GM23338 (cell line): ENCODE measurements at regions not wholly inside any gene's neighbourhood (a gene's known extent, or its start where the extent isn't known, plus 50 kb on each side); places are given as distances from the start of the nearest gene placed in this dataset.

Experiments
- ATAC-seq: fragments of 200-7000 bp; cut with Tn5 transposase; 3 replicates; pipeline ENCODE4 v1.9.1; 2020
- DNase-seq: peaks from one replicate; pipeline ENCODE4 v3.0.0-alpha.2; 2015; ENCODE audit warnings: low spot score
- H2AFZ ChIP-seq: fragments of 200-600 bp; sonication (generic); 2 replicates; pipeline ENCODE4 v1.8.0; 2016; ENCODE audit warnings: antibody characterized with exemption, mild to moderate bottlenecking, moderate library complexity
- H3F3A ChIP-seq: fragments of 200-600 bp; sonication (generic); replicated peaks from 2 replicates; pipeline ENCODE4 v1.8.0; 2017; ENCODE audit warnings: antibody characterized with exemption, mixed run types, low read depth
- H3K27ac ChIP-seq: fragments of 200-600 bp; sonication (generic); 2 replicates; pipeline ENCODE4 v1.6.1; 2016; ENCODE audit warnings: low read depth
- H3K27me3 ChIP-seq: fragments of 200-600 bp; sonication (generic); 2 replicates; pipeline ENCODE4 v1.8.0; 2016; ENCODE audit warnings: mild to moderate bottlenecking, mixed run types, moderate library complexity; ENCODE audit not compliant: insufficient read depth
- H3K36me3 ChIP-seq: fragments of 200-600 bp; sonication (generic); 2 replicates; pipeline ENCODE4 v1.8.0; 2016; ENCODE audit warnings: mild to moderate bottlenecking; ENCODE audit not compliant: insufficient read depth
- H3K4me1 ChIP-seq: fragments of 200-600 bp; sonication (generic); 2 replicates; pipeline ENCODE4 v1.8.0; 2016; ENCODE audit warnings: mild to moderate bottlenecking, moderate library complexity; ENCODE audit not compliant: insufficient read depth
- H3K4me2 ChIP-seq: fragments of 200-600 bp; sonication (generic); 2 replicates; pipeline ENCODE4 v1.7.1; 2017; ENCODE audit warnings: mixed run types
- H3K4me3 ChIP-seq: fragments of 200-600 bp; sonication (generic); 2 replicates; pipeline ENCODE4 v1.6.1; 2016; ENCODE audit warnings: mixed run types
- H3K79me2 ChIP-seq: fragments of 200-600 bp; sonication (generic); replicated peaks from 2 replicates; pipeline ENCODE4 v1.8.0; 2017; ENCODE audit warnings: mild to moderate bottlenecking; ENCODE audit not compliant: insufficient read depth
- H3K9me2 ChIP-seq: fragments of 200-600 bp; sonication (generic); 2 replicates; pipeline ENCODE4 v1.8.0; 2017; ENCODE audit not compliant: insufficient read depth
- H4K20me1 ChIP-seq: fragments of 200-600 bp; sonication (generic); replicated peaks from 2 replicates; pipeline ENCODE4 v1.8.0; 2017; ENCODE audit warnings: mild to moderate bottlenecking; ENCODE audit not compliant: insufficient read depth
- H3K27ac Mint-ChIP-seq: 2 replicates; pipeline ENCODE4 v1.8.0; 2020; ENCODE audit warnings: inconsistent platforms, mild to moderate bottlenecking, moderate library complexity, mixed read lengths
- H3K27me3 Mint-ChIP-seq: 3 replicates; pipeline ENCODE4 v1.8.0; 2022; ENCODE audit warnings: low read depth, mild to moderate bottlenecking, moderate library complexity, mixed read lengths, inconsistent platforms; ENCODE audit not compliant: insufficient read depth, poor library complexity
- H3K36me3 Mint-ChIP-seq: 3 replicates; pipeline ENCODE4 v1.8.0; 2021; ENCODE audit warnings: low read depth, mild to moderate bottlenecking, inconsistent platforms, moderate library complexity, mixed read lengths
- H3K4me1 Mint-ChIP-seq: 3 replicates; pipeline ENCODE4 v1.8.0; 2020; ENCODE audit warnings: mild to moderate bottlenecking, inconsistent platforms, mixed read lengths
- H3K4me3 Mint-ChIP-seq: 3 replicates; pipeline ENCODE4 v1.8.0; 2021; ENCODE audit warnings: moderate library complexity, mild to moderate bottlenecking, inconsistent platforms, mixed read lengths
- H3K9me3 Mint-ChIP-seq: 3 replicates; pipeline ENCODE4 v1.8.0; 2020; ENCODE audit warnings: moderate library complexity, mild to moderate bottlenecking, inconsistent platforms, mixed read lengths
- CREB1 ChIP-seq: fragments of 250-450 bp; sonication (Bioruptor Pico); IDR thresholded peaks from 2 replicates; pipeline ENCODE4 v1.5.0; 2020; ENCODE audit warnings: low read depth, mild to moderate bottlenecking, moderate library complexity
- EZH2phosphoT487 ChIP-seq: fragments of 200-600 bp; sonication (generic); IDR thresholded peaks from one replicate; pipeline ENCODE4 v1.8.1; 2018; ENCODE audit warnings: antibody characterized with exemption; ENCODE audit not compliant: unreplicated experiment
- NANOG ChIP-seq: IDR thresholded peaks from 2 replicates; pipeline ENCODE4 v1.6.1; 2016; ENCODE audit warnings: antibody characterized with exemption, borderline replicate concordance
- POLR2AphosphoS5 ChIP-seq: IDR thresholded peaks from 2 replicates; pipeline ENCODE4 v1.6.1; 2016; ENCODE audit warnings: antibody characterized with exemption, low read depth
- ZNF331 ChIP-seq: fragments of 250-450 bp; sonication (Bioruptor Pico); IDR thresholded peaks from 2 replicates; pipeline ENCODE4 v1.5.0; 2020; ENCODE audit warnings: low read depth, mild to moderate bottlenecking, moderate library complexity
- TF ChIP-seq, protein P1 (sequence below): IDR thresholded peaks from 2 replicates; pipeline ENCODE4 v1.6.1; 2016; ENCODE audit warnings: antibody characterized with exemption
- TF ChIP-seq, protein P2 (sequence below): IDR thresholded peaks from one replicate; pipeline ENCODE4 v1.6.1; 2018; ENCODE audit warnings: antibody characterized with exemption; ENCODE audit not compliant: unreplicated experiment
- TF ChIP-seq, protein P3 (sequence below), 2 experiments: fragments of 200-600 bp in 1 of 2; sonication (generic) in 1 of 2; conservative IDR thresholded peaks; 2 replicates each; pipeline versions ENCODE4 v1.5.1 to v1.6.1; 2016 to 2017; ENCODE audit warnings: antibody characterized with exemption in 2 of 2, low read depth in 2 of 2, mild to moderate bottlenecking in 2 of 2, moderate library complexity in 1 of 2
- TF ChIP-seq, protein P4 (sequence below): fragments of 250-450 bp; sonication (Bioruptor Pico); IDR thresholded peaks from 2 replicates; pipeline ENCODE4 v1.5.0; 2020; ENCODE audit warnings: mild to moderate bottlenecking, moderate library complexity

DNA sequence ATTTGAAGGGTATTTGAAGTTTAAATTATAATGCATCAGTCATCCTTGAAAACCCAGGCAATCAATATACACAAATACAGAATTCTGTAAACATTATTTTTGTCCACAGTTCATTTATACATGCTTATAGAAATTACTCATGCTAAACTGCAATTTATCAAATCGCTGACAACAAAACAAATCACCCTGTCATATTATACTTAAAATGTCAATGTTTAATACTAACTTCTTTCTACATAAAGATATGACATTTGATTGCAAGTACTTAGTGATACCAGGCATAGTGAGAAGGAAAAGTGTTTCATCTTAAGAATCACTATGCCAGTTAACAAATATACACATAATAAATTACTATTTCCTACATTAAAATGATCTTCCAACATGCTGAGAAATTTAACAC lies 232.0 kb downstream of the PCDH20 start:
- Mint-ChIP-seq H3K9me3 (peaks cover 3% of the 10 kb centered on the region; the same call in 2 of the 3 replicates), H3K36me3 (peaks cover 5% of the 10 kb centered on the region; the same call in 1 of the 3 replicates), H3K27me3 (peaks cover 2% of the 10 kb centered on the region), H3K4me1 (peaks cover 65% of the 10 kb centered on the region), H3K27ac (peak overlapping the region; percentile 92), H3K4me3 (no peak overlapping the region; the same call in 2 of the 3 replicates)
- ATAC-seq: no peak
- H3K27me3 ChIP-seq: no peaks in the 10 kb centered on the region
- no peaks in the 10 kb centered on the region for H3K79me2 ChIP-seq
- H2AFZ ChIP-seq: no peak overlapping the region
- no peaks in the 10 kb centered on the region for H3K36me3 ChIP-seq
- H3K27ac ChIP-seq: no peak overlapping the region
- H3F3A ChIP-seq: no peaks in the 10 kb centered on the region
- H4K20me1 ChIP-seq: no peaks in the 10 kb centered on the region
- no peaks in the 10 kb centered on the region; the same call in 1 of the 2 replicates for H3K9me2 ChIP-seq
- TF ChIP-seq ZNF331 (CRISPR knock-in tag): no peak
- TF ChIP-seq NANOG: no peak
- H3K4me3 ChIP-seq: 0 out of 2 replicates have a peak overlapping the region, but pooled peaks have one; percentile 44
- DNase-seq: no peak
- H3K4me1 ChIP-seq: peaks cover 69% of the 10 kb centered on the region
- H3K4me2 ChIP-seq: peak overlapping the region; percentile 72

DNA sequence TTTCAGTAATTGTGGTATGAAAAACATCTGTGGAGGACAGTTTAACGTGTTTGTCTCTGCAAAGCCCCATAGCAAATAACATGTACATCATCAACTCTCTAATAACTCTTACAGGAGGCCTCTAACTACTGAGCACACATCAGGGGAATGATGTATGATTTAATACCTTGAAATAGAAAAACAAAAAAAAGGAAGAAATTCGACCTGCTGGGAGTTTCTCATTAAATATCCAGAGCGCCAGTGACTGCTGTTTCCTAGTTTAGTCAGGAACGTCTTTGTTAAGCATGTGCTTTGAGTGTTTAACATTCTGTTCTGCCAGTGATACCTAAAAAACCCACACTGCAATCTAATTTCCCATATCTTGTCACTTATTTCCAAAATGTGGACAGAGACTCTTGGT lies 235.4 kb downstream of the PCDH20 start:
- H3K4me1 ChIP-seq: peaks cover 57% of the 10 kb centered on the region
- Mint-ChIP-seq H3K36me3 (peaks cover 5% of the 10 kb centered on the region; the same call in 2 of the 3 replicates), H3K9me3 (peaks cover 3% of the 10 kb centered on the region; the same call in 2 of the 3 replicates), H3K27me3 (no peaks in the 10 kb centered on the region), H3K27ac (peak overlapping the region; percentile 92), H3K4me1 (peaks cover 56% of the 10 kb centered on the region), H3K4me3 (peak overlapping the region; percentile 44; the same call in 2 of the 3 replicates)
- no peaks in the 10 kb centered on the region for H3K36me3 ChIP-seq
- peak overlapping the region; percentile 5 for H3K4me3 ChIP-seq
- ATAC-seq: peak; percentile 26; the same call in 2 of the 3 replicates
- H3F3A ChIP-seq: no peaks in the 10 kb centered on the region
- DNase-seq: peak; percentile 36
- H3K27ac ChIP-seq: peak overlapping the region; percentile 75
- no peaks in the 10 kb centered on the region for H3K79me2 ChIP-seq
- peak overlapping the region; percentile 38; the same call in 1 of the 2 replicates for H2AFZ ChIP-seq
- H3K4me2 ChIP-seq: peak overlapping the region; percentile 66
- H3K27me3 ChIP-seq: no peaks in the 10 kb centered on the region
- no peaks in the 10 kb centered on the region for H3K9me2 ChIP-seq
- no peaks in the 10 kb centered on the region for H4K20me1 ChIP-seq
- TF ChIP-seq, protein P1, sequence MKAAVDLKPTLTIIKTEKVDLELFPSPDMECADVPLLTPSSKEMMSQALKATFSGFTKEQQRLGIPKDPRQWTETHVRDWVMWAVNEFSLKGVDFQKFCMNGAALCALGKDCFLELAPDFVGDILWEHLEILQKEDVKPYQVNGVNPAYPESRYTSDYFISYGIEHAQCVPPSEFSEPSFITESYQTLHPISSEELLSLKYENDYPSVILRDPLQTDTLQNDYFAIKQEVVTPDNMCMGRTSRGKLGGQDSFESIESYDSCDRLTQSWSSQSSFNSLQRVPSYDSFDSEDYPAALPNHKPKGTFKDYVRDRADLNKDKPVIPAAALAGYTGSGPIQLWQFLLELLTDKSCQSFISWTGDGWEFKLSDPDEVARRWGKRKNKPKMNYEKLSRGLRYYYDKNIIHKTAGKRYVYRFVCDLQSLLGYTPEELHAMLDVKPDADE: no peak
- TF ChIP-seq, protein P2, sequence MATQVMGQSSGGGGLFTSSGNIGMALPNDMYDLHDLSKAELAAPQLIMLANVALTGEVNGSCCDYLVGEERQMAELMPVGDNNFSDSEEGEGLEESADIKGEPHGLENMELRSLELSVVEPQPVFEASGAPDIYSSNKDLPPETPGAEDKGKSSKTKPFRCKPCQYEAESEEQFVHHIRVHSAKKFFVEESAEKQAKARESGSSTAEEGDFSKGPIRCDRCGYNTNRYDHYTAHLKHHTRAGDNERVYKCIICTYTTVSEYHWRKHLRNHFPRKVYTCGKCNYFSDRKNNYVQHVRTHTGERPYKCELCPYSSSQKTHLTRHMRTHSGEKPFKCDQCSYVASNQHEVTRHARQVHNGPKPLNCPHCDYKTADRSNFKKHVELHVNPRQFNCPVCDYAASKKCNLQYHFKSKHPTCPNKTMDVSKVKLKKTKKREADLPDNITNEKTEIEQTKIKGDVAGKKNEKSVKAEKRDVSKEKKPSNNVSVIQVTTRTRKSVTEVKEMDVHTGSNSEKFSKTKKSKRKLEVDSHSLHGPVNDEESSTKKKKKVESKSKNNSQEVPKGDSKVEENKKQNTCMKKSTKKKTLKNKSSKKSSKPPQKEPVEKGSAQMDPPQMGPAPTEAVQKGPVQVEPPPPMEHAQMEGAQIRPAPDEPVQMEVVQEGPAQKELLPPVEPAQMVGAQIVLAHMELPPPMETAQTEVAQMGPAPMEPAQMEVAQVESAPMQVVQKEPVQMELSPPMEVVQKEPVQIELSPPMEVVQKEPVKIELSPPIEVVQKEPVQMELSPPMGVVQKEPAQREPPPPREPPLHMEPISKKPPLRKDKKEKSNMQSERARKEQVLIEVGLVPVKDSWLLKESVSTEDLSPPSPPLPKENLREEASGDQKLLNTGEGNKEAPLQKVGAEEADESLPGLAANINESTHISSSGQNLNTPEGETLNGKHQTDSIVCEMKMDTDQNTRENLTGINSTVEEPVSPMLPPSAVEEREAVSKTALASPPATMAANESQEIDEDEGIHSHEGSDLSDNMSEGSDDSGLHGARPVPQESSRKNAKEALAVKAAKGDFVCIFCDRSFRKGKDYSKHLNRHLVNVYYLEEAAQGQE: no peak
- TF ChIP-seq, protein P3, sequence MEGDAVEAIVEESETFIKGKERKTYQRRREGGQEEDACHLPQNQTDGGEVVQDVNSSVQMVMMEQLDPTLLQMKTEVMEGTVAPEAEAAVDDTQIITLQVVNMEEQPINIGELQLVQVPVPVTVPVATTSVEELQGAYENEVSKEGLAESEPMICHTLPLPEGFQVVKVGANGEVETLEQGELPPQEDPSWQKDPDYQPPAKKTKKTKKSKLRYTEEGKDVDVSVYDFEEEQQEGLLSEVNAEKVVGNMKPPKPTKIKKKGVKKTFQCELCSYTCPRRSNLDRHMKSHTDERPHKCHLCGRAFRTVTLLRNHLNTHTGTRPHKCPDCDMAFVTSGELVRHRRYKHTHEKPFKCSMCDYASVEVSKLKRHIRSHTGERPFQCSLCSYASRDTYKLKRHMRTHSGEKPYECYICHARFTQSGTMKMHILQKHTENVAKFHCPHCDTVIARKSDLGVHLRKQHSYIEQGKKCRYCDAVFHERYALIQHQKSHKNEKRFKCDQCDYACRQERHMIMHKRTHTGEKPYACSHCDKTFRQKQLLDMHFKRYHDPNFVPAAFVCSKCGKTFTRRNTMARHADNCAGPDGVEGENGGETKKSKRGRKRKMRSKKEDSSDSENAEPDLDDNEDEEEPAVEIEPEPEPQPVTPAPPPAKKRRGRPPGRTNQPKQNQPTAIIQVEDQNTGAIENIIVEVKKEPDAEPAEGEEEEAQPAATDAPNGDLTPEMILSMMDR (conservative IDR thresholded peaks at IDR 0.05; ENCODE audit: low read depth in 2 of 2): no peak
- TF ChIP-seq ZNF331 (CRISPR knock-in tag): no peak
- TF ChIP-seq, protein P4, sequence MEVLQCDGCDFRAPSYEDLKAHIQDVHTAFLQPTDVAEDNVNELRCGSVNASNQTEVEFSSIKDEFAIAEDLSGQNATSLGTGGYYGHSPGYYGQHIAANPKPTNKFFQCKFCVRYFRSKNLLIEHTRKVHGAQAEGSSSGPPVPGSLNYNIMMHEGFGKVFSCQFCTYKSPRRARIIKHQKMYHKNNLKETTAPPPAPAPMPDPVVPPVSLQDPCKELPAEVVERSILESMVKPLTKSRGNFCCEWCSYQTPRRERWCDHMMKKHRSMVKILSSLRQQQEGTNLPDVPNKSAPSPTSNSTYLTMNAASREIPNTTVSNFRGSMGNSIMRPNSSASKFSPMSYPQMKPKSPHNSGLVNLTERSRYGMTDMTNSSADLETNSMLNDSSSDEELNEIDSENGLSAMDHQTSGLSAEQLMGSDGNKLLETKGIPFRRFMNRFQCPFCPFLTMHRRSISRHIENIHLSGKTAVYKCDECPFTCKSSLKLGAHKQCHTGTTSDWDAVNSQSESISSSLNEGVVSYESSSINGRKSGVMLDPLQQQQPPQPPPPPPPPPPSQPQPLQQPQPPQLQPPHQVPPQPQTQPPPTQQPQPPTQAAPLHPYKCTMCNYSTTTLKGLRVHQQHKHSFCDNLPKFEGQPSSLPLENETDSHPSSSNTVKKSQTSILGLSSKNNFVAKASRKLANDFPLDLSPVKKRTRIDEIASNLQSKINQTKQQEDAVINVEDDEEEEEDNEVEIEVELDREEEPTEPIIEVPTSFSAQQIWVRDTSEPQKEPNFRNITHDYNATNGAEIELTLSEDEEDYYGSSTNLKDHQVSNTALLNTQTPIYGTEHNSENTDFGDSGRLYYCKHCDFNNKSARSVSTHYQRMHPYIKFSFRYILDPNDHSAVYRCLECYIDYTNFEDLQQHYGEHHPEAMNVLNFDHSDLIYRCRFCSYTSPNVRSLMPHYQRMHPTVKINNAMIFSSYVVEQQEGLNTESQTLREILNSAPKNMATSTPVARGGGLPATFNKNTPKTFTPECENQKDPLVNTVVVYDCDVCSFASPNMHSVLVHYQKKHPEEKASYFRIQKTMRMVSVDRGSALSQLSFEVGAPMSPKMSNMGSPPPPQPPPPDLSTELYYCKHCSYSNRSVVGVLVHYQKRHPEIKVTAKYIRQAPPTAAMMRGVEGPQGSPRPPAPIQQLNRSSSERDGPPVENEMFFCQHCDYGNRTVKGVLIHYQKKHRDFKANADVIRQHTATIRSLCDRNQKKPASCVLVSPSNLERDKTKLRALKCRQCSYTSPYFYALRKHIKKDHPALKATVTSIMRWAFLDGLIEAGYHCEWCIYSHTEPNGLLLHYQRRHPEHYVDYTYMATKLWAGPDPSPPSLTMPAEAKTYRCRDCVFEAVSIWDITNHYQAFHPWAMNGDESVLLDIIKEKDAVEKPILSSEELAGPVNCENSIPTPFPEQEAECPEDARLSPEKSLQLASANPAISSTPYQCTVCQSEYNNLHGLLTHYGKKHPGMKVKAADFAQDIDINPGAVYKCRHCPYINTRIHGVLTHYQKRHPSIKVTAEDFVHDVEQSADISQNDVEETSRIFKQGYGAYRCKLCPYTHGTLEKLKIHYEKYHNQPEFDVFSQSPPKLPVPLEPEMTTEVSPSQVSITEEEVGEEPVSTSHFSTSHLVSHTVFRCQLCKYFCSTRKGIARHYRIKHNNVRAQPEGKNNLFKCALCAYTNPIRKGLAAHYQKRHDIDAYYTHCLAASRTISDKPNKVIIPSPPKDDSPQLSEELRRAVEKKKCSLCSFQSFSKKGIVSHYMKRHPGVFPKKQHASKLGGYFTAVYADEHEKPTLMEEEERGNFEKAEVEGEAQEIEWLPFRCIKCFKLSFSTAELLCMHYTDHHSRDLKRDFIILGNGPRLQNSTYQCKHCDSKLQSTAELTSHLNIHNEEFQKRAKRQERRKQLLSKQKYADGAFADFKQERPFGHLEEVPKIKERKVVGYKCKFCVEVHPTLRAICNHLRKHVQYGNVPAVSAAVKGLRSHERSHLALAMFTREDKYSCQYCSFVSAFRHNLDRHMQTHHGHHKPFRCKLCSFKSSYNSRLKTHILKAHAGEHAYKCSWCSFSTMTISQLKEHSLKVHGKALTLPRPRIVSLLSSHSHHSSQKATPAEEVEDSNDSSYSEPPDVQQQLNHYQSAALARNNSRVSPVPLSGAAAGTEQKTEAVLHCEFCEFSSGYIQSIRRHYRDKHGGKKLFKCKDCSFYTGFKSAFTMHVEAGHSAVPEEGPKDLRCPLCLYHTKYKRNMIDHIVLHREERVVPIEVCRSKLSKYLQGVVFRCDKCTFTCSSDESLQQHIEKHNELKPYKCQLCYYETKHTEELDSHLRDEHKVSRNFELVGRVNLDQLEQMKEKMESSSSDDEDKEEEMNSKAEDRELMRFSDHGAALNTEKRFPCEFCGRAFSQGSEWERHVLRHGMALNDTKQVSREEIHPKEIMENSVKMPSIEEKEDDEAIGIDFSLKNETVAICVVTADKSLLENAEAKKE (CRISPR knock-in tag): no peak
- TF ChIP-seq POLR2AphosphoS5: no peak
- TF ChIP-seq CREB1: no peak
- TF ChIP-seq EZH2phosphoT487: no peak
